MCF 10A (cell line): ENCODE measurements at regions not wholly inside any gene's neighbourhood (a gene's known extent, or its start where the extent isn't known, plus 50 kb on each side); places are given as distances from the start of the nearest gene placed in this dataset.

Source experiments
- BruUV-seq: library from RNA; stranded (reverse); fragments of 400-500 nt; replicated peaks from 2 replicates; lab custom pipeline; 2021; lab: Mats Ljungman, UMichigan
- CTCF ChIA-PET: fragments of 300-600 bp; sonication (Branson Sonifier 250); formaldehyde crosslinking; extraction: SDS; loops from one replicate; lab custom pipeline; 2021; ENCODE audit warnings: antibody characterized with exemption, inconsistent platforms; lab: Yijun Ruan, JAX
- POLR2A ChIA-PET: fragments of 300-600, 350-650 bp; sonication (Branson Sonifier 250); formaldehyde crosslinking; extraction: SDS; loops from one replicate; lab custom pipeline; 2020; ENCODE audit warnings: antibody characterized with exemption, inconsistent platforms; lab: Yijun Ruan, JAX
- DNase-seq: peaks from one replicate; pipeline ENCODE4 v3.0.0-alpha.2; 2018; ENCODE audit not compliant: unreplicated experiment
- H3K27ac Mint-ChIP-seq: one replicate; pipeline ENCODE4 v1.8.0; 2022; ENCODE audit warnings: mild to moderate bottlenecking, low read depth, mixed read lengths; ENCODE audit not compliant: unreplicated experiment
- H3K27me3 Mint-ChIP-seq: one replicate; pipeline ENCODE4 v1.8.0; 2022; ENCODE audit warnings: mixed read lengths; ENCODE audit not compliant: insufficient read depth, unreplicated experiment
- H3K36me3 Mint-ChIP-seq: one replicate; pipeline ENCODE4 v1.8.0; 2022; ENCODE audit warnings: mild to moderate bottlenecking, moderate library complexity, mixed read lengths; ENCODE audit not compliant: insufficient read depth, unreplicated experiment
- H3K4me1 Mint-ChIP-seq: one replicate; pipeline ENCODE4 v1.8.0; 2022; ENCODE audit warnings: mixed read lengths; ENCODE audit not compliant: insufficient read depth, unreplicated experiment
- H3K4me3 Mint-ChIP-seq: one replicate; pipeline ENCODE4 v1.8.0; 2022; ENCODE audit warnings: mild to moderate bottlenecking, moderate library complexity, mixed read lengths; ENCODE audit not compliant: unreplicated experiment
- H3K9me3 Mint-ChIP-seq: one replicate; pipeline ENCODE4 v1.8.0; 2022; ENCODE audit warnings: mixed read lengths; ENCODE audit not compliant: unreplicated experiment
- intact Hi-C: fragments of 100-400 bp; cut with micrococcal nuclease; formaldehyde crosslinking; loops from 2 replicates; pipeline ENCODE4 v1.14.1; 2022
- TF ChIP-seq, protein P1 (sequence below): fragments of 200-600 bp; IDR thresholded peaks from one replicate; pipeline ENCODE4 v1.8.0; 2022; ENCODE audit warnings: antibody characterized with exemption, mild to moderate bottlenecking; ENCODE audit not compliant: unreplicated experiment

DNA sequence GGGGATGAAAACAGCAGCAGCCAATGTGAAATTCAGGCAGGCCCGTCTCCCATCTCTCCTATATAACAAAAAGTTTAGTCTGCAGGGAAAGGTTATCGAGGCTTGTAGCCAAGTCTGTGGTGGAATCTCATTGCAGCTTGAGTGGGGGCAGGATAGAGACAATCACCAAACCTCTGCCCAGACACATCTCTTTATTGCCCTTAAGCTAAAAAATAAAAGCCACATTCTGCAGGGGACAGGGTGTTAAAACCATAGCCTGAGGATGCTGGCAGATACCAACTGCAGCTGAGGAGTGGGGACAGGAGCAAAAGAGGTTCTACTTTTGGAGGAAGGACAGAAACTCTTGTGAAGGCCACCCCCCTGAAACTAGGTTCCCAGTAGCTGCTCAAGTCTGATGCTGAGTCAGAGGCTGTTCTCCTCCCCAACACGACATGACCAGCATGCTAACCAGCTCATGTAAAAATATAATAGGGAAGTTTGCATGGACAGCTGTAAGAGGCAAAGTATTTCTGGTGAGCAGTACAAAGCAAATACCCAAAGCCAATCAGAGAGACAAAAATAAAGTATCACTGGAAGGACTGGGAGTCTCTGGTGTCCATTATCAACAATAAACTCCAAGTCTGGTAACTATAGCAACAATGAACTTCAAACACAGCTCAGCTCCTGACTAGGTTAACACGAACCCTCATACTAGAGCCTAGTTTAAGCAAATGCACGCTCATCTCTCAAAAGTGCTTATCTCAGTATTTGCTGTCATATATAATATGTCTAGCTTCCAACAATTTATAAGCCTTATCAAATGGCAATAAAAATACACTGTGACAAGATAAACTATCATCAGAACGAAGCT lies 362.2 kb upstream of the SLCO3A1 start:
- BruUV-seq: no TSS peak
- Mint-ChIP-seq H3K4me1 (no peaks in the 10 kb centered on the region), H3K27ac (no peak overlapping the region), H3K4me3 (no peak overlapping the region), H3K27me3 (no peaks in the 10 kb centered on the region), H3K36me3 (no peaks in the 10 kb centered on the region), H3K9me3 (peaks cover 7% of the 10 kb centered on the region)
- TF ChIP-seq, protein P1, sequence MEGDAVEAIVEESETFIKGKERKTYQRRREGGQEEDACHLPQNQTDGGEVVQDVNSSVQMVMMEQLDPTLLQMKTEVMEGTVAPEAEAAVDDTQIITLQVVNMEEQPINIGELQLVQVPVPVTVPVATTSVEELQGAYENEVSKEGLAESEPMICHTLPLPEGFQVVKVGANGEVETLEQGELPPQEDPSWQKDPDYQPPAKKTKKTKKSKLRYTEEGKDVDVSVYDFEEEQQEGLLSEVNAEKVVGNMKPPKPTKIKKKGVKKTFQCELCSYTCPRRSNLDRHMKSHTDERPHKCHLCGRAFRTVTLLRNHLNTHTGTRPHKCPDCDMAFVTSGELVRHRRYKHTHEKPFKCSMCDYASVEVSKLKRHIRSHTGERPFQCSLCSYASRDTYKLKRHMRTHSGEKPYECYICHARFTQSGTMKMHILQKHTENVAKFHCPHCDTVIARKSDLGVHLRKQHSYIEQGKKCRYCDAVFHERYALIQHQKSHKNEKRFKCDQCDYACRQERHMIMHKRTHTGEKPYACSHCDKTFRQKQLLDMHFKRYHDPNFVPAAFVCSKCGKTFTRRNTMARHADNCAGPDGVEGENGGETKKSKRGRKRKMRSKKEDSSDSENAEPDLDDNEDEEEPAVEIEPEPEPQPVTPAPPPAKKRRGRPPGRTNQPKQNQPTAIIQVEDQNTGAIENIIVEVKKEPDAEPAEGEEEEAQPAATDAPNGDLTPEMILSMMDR: no peak
- POLR2A ChIA-PET: interaction anchor here (1.2 kb wide), 1 partner anchor 35 kb away, joined by 4 read pairs; no protein-coding TSS in a partner anchor
- DNase-seq: peak; percentile 15
- intact Hi-C loops: no loop called here
- CTCF ChIA-PET: interaction anchor here (0.6 to 0.7 kb wide), 2 partner anchors 359 to 372 kb away, joined by 3 read pairs; no protein-coding TSS in a partner anchor

DNA sequence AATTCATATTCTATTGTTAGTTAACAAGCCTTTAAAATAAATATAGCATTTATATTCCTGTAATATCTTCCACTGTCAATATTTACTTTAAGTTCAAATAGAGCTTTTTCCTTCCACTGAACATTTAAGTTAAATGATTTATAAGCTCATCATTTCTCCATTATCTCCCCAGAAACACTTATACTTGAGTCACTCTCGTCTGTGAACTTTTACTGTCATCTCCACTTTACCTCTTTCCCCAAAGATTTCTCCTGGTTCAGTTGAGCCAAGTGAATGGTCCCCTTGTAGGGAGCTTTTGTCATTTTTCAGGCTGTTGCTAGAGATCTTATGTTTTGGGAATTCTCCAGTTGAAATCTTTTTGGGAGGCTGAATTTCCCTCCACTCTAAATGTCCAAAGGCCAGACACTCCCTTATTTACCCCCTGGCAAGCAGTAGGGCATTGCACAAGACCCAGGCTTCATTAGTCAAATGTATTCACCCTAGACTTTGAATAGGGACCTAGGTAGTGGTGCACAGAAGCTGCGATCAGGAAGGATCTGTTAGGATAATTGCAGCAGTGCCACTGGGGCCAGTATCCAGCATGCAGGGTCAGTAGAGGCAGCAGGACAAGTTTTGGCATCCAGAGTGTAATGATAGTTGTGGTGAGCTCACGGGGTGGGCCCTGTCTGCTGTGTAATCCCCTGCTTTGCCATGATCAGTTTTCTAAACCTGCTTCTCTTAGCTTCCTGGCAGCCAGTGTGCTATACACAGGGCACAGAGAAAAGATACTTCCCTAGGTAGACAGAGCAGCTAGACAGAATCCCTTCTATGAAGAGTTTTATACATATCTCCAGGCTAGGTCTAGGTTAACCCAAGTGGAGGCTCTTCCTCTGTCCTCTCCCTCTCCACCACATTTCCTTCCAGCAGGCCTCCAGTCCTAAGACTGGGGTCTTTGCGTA lies 356.5 kb upstream of the SLCO3A1 start:
- intact Hi-C loops: no loop called here
- DNase-seq: peak; percentile 43
- Mint-ChIP-seq H3K27ac (no peak overlapping the region), H3K27me3 (no peaks in the 10 kb centered on the region), H3K9me3 (no peaks in the 10 kb centered on the region), H3K4me1 (peaks cover 5% of the 10 kb centered on the region), H3K4me3 (no peak overlapping the region), H3K36me3 (no peaks in the 10 kb centered on the region)
- BruUV-seq: no TSS peak
- ChIA-PET POLR2A (interaction anchor here (0.5 to 1.4 kb wide), 6 partner anchors 15 to 370 kb away, joined by 3 to 6 read pairs (median 3); no protein-coding TSS in a partner anchor), CTCF (interaction anchor here (0.5 to 0.6 kb wide), 2 partner anchors 120 to 248 kb away, joined by 3 read pairs; no protein-coding TSS in a partner anchor)
- TF ChIP-seq, protein P1: no peak

DNA sequence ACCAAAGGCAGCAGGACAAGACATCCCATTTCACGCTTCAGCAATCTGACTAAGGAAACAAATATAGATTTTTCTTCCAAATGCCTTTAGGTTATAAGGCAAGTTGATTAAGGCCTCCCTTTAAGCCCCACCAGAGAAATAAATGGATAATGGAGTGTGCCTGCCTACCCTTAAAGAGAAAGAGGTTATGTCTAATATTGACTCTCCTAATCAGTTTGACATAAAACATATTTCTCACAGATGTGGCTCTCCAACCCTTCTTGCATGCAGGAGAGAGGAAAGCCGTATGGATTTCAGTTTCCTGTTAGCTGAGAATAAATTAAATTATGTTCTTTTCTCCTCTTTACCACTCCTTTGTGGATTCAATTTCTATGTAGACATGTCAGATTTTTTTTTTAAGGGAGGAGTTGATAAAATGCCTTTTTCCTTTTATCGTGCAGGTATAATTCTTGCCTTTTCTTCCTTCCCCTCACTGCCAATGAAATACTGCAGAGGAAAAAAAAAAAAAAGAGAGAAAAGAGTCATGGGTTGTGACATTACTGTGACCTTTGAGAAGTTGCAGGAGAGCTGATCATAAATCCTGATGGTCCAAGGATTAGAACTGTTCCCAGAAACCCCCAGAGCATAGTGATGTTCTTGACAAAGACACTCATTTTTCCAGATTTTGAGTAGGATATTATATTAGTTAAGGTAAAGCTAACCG lies 355.3 kb upstream of the SLCO3A1 start:
- H3K9me3 Mint-ChIP-seq: no peaks in the 10 kb centered on the region
- no peak overlapping the region for H3K4me3 Mint-ChIP-seq
- CTCF ChIA-PET: no interaction called here
- intact Hi-C loops: no loop called here
- DNase-seq: no peak
- no peak overlapping the region for H3K27ac Mint-ChIP-seq
- H3K27me3 Mint-ChIP-seq: no peaks in the 10 kb centered on the region
- POLR2A ChIA-PET: no interaction called here
- peaks cover 5% of the 10 kb centered on the region for H3K4me1 Mint-ChIP-seq
- BruUV-seq: no TSS peak
- H3K36me3 Mint-ChIP-seq: no peaks in the 10 kb centered on the region
- TF ChIP-seq, protein P1: no peak
